AML-193 (cell line): ENCODE measurements at regions not wholly inside any gene's neighbourhood (a gene's known extent, or its start where the extent isn't known, plus 50 kb on each side); places are given as distances from the start of the nearest gene placed in this dataset.
"Not testable (repeated sequence)": the region's sequence is repeated elsewhere in the genome, so short reads cannot be mapped to it uniquely, and the experiment has no call there.

Experiments
- DNase-seq, 2 experiments: peaks; one replicate each; lab custom pipeline; 2025; lab: John Stamatoyannopoulos, UW

DNA sequence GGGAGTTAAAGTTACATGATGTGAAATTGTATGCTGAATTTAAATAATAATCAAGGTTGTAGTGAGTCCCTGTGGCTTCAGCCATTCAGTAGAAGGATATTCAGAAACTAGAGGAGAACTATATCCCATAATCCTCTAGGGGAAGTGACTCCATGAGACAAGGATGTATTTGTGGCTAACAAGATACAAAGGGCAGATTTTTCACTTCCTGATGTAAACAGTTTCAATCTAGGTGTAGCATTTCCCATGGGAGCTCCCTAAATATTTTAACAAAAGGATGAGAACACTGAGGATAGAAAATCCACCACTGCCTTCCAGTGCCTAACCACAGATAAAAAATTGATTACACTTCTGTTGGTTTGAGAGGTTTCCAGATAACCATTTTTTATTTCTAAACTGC, 435.4 kb upstream of the TENM3 start:
- DNase-seq, result no peak

DNA sequence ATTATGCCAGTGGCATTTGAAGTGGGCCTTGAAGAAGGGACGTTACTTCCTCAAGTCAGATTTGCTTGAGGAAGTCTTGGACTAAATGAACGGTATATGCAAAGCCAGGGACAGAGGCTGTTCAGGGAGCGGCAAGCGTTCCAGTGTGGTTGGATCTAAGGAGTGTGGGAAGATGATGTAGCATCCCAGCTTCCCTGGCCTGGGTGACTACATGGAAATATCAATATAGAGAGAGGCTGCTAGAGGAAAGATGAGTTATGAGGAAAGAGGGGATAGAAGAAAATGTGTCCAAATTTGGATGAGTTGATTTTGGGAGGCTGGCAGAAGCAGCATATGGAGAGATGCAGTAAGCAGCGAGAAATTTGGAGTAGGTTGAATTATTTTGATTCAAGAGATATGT, 432.5 kb upstream of the TENM3 start:
- DNase-seq, result no peak

DNA sequence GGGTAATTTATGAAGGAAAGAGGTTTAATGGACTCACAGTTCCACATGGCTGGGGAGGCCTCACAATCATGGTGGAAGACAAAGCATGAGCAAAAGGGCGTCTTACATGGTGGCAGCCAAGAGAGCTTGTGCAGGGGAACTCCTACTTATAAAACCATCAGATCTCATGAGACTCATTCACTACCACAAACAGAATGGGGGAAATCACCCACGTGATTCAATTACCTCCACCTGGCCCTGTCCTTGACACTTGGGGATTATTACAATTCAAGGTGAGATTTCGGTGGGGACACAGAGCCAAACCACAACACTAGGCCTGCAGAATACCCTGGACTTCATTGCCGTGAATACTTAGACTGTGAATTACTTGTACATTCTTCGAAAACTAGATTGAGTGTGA, 431.7 kb upstream of the TENM3 start:
- not testable (repeated sequence) for DNase-seq

DNA sequence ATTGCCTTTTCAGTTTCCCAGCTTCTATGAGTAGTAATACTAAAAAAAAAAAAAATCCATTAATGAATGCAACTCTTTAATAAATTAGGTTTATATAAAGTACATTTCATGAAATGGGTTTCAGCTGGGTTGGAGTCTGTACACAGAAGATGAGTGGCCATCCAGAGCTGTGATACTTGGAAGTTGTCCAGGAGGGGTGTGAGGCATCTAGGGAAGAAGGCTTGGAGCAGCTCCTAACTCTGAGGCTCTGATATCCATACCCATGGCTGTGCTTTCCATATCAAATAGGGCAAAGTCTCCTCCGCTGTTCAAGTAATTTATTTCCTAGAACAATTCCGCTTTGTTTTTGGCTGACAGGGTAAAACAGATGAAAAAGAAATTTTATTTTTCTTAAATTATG, 423.3 kb upstream of the TENM3 start:
- DNase-seq, result no peak

DNA sequence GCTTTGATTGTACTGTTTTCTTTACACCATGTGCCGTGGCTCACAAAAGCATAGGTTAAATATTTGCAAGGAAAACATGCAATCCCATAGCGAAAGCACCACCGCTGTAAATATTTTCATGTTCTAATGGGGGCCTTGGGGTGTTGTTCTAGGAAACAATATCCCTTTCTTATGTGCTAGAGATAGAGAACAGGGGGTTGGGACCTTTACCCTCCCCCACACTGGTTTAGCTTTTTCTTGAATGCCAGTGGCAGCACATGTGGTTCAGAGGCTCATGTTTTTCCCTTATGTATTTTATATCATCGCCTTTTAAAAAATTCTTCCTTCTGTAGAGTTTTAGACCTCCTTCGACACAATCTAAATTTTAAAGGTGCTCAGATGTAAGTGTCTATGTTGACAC, 422.6 kb upstream of the TENM3 start:
- no peak for DNase-seq

DNA sequence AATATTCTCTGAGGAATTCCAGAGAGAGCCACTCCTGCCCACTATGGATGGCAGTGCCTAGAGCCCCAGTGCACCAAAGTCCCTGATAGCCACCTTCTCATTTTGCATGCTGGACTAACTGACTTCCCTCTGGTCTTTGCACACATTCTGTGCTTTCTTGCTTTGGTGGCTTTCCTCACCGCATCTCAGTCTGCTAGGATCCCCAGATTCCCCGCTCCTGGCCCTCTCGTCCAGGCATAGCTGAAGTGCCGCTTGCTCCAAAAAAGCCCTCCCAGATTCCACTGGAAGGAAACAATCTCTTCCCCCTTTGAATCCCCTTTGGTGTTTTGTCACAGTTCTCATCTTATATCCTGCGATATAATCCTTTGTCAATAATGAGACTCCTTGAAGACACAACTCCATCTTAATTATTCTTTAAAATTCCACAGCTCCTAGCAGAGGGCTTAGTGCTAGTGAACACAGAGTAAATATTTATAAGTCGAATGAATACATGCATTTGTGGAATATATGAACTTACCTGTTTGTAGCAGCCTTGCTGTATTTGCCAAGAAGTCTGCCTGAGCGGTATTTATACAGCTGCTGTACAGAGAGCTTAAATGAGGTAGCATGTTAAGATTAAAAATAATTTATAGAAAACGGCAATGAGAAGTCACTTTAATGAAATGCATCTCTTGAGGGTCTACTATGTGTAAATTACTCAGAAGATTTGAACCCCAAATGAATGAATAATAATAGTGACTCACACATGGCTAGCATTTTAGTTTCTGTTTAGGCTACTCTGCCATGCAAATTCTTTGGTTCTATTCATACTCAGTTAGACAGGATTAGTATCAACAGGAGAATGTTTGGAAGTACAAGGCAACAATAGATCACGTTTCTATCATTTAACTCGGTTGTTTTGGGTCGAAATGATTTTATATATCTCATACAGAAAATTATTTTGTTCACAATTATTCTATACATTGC, 421.9 kb upstream of the TENM3 start:
- no peak for DNase-seq

DNA sequence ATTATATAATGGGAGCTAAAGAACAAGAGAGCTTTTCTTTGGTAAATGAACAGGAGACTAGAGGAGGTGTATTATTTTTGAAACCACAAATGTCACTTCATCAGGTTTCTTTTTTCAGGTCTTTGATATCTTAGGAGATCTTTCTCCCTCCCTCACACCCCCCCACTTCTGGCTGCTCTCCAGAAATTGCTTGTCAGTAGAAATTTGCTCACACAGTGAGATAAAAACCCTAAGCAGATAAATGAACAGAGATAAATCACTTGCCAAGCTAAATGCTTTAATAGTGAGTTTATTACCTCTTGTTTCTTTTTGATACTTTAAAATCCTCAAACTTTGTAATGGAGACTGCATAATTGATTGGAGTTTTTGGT, 421.2 kb upstream of the TENM3 start:
- DNase-seq, result no peak

DNA sequence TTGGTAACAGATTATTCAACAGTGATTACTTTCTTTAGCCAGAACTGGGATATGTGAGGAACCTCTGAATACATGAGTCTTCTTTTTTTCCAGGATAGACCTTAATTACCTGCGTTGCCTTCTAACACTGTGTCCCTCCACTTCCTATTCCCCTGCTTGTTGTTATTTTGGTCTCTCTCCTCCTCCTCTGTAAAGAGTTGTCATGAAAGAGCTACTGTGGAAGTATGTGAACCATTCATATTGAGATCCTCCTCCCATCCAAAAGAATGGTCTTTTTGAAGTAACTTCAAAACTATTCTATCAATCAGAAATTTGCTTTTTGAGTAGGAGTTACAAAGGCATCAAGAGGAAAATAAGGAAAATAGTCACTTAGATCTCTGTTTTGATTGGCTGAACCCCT, 420.0 kb upstream of the TENM3 start:
- no peak for DNase-seq

DNA sequence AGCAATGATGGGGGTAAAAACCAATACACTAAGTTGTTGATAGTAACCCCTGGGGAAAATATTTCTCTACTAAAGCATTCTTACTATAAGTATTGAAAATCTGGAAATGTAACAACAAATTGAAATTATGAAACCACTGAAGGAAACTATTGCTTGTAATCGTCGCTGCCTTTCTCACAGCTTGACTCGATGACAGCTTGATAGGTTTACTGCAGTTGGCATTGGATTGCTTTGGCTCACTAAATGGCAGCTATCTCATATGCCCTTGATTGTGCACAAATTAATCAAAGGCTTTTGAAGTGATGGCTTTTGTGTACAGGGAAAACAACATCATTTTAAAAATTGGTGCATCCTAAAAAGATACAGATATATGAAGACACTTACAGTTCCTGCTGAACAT, 419.6 kb upstream of the TENM3 start:
- DNase-seq, result no peak

DNA sequence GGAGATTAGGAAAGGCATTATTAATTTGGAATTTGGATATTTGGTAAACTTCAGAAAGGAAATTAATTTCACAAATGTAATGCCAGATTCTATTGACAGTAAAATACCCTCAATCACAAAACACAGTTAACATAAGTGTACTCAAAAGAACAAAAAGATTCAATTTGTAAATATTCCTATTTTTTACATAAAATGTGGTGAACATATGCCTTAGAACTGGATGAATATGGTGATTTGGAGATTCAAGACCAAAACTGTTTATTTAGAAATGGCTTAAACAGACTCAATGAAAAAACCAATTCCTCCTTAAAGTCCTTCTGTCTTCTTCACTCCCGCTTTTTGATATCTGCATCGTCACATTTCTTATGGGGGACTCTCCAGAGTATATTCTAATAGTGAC, 417.6 kb upstream of the TENM3 start:
- DNase-seq, result no peak

DNA sequence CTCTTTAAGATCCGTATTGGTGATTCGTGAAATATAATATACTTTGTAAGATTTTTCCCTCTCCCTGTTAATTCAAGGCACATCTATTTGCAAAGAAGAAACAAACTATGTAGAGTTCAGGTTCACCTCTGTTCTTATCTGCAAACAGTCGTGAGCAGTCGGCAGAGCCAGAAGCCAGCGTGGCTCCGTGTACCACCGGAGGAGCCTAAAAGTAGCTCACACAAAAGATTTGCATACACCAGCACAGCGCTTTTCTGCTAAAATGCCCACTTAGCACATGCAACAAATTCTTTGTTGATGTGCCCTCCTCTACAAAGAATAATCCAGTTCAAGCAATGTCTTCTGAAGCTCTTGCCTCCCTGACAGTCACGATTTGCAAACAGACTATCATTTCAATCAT, 416.0 kb upstream of the TENM3 start:
- no peak for DNase-seq

DNA sequence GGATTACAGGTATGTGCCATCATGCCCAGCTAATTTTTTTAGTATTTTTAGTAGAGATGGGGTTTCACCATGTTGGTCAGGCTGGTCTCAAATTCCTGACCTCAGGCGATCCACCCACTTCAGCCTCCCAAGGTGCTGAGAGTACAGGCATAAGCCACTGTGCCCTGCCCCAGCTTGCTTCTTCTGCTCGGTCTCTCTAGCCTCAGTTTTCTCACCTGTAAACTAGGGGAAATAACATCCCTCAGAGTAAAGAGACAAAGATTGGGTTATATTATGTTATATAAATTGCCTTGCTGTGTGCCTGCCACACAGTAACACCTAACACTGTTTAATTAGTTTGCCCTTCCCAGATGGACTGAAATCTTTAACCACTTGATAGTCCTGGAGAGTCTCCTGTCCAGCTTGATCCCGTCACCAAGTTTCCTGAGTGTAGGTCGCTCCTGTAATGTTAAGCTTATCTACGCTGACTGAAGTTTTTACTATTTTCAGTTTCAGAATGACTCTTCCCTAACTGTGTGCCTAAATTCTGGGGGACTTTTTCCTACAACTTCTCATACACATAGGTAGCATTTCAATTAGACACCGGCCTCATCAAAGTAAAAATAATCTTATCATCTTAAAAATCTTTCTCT, 412.7 kb upstream of the TENM3 start:
- DNase-seq, result no peak

DNA sequence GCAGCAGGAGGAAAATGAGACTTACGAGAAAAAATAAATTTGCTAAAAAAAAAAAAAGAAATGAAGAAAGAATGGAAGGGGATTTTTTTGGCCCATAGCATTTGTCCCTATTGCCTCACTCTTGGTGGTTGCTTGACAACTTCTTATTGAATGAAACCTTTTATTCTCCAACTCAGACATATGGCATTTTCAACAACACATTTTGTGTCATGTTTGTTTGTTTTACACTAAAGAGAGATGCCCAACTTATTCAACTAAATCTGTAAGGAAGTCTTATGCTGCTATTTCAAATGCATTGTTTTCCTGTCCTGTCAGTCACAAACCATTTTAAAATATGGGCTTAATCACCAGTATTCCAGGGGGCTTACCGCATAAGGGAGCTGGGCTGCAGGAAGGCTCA, 409.1 kb upstream of the TENM3 start:
- no peak for DNase-seq

DNA sequence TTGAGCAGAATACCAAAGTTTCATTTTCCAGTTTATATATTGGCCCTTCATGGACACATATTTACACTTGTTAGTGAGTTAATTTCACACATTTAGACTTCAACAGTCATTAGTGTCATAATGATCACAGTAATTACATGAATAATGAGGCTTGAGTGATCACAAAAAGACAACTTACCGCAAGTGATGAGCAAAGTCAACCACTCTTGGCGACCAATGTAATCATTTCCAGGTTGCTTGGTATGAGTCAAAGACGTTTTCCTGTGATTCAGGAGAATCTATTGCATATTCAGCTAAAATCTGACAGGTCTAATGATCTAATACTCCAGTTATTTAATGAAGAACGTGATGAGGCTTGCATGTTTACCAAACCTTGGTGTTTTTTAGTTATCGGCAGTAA, 407.9 kb upstream of the TENM3 start:
- no peak for DNase-seq

DNA sequence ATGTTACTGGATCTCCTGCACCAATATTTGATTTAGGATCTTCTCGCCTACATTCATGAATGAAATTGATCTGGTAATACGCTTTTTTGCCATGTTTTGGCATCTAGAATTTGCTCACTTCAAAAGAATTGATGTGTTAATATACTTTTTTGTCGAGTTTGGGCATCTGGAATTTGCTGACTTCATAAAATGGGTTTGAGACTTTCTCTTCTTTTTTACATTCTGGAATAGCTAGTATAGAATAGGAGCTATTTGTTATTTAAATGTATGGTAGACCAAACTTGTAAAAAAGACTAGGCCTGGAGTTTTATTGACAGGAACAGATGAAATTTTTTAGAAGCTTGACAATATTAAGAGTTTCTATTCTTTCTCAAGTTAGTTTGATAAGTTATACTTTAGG, 404.9 kb upstream of the TENM3 start:
- DNase-seq, result no peak

DNA sequence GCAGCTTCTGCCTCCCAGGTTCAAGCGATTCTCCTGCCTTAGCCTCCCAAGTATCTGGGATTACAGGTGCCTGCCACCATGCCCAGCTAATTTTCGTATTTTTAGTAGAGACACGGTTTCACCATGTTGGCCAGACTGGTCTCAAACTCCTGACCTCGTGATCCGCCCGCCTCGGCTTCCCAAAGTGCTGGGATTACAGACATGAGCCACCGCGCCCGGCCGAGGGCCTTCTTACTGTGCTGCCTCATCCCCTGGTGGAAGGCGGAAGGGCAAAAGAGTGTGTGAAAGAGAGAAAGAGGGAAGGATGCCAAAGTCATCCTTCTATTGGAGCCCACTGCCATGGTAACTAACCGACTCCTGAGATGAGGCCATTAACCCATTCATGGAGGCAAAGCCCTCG, 399.4 kb upstream of the TENM3 start:
- not testable (repeated sequence) for DNase-seq

DNA sequence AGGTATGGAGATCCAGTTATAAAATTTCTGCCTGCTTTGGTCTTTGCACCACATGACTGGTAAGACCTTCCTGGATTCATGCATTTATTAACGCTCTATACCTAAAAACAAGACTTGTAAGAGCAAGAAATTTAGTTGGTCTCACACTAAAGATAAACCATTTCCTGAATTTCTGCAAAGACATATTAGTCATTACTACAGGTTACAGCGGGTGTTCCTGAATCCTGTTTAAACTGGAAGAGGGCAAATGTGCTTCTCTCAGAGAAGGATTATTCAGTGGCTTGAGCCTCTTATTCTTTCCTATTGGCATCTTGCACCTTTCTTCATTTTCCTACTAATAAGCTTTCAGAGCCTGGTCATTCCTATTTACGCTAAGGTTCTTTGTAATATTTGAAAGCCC, 397.6 kb upstream of the TENM3 start:
- DNase-seq, result no peak

DNA sequence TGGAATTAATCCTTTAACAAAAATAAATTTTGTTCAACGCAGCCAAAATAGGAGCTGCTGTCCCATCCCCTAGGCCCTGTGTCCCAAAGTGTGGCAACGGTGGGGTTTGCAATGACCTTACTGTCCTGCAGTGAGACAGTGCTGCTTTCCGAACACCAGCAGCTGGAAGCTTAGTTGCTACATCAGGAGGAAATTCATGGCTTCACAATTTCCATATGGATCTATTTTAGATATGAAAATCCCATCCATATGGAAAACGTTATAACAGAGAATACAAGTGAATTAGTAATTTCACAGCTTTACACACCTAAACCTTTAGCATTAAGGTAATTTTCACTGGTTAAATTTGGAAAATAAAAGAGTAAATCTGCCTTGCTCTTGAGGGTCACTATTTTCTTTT, 396.3 kb upstream of the TENM3 start:
- DNase-seq, result no peak

DNA sequence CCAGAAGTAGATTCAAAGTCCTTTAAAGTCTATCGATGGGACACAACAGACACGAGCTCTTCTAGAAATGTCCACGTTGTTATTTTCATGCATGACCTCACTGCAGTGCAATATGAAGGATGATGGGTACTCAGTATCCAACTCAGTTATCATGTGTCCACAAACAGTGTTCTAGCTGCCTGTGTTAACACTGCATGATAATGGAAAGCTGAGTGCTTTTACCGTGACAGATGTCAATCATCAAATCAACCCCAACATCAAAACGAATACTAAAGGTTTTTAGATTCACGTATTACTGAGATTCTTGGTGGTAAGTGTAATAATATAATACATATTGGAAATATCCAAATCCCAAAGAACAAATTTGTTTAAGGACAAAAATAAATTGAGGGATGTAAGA, 394.8 kb upstream of the TENM3 start:
- no peak for DNase-seq

DNA sequence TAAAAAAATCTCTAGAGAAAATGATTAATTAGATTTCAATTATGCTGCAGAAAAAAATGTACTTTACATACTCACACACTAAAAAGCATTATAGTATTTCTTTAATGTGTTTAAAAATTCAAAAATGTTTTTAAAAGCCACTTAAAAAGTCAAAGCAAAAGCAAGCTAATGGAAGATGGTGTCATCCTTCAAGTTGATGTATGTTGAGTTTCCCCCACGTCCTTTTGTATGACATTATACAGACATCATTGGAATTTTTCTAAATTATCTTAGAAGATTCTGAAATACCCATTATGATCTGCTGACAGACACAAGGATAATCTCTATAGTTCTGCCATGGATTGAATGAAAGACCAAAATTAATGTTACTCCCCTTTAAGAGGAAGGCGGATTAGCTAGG, 393.7 kb upstream of the TENM3 start:
- DNase-seq, result no peak

DNA sequence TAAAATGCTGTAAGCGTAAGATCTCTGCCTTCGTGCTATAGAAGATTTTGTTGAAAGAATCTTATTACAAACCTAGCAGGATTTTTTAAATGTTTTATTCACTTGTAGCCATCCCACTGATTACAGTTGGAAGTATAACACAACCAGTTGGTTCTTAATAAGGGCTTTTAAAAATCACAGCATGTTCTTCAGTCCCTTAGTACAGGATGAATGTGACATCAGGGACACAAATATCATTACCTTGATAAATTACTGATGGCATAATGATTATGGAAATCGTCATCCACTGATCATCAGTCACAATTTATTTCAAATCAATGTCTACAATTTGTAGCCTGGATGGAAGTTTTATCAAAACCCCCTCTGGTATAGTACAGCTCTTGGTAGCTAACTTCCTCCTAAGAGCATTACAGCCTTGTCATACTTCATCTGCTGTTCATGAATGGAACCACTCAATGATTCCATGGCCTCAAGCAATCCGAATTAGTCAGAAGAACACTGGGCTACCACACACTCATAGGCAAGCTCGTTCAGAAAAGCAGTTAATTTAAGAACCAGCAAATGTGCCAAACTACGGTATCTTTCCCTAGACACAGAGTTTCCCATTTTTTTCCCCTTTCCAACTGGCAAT, 389.2 kb upstream of the TENM3 start:
- no peak for DNase-seq

DNA sequence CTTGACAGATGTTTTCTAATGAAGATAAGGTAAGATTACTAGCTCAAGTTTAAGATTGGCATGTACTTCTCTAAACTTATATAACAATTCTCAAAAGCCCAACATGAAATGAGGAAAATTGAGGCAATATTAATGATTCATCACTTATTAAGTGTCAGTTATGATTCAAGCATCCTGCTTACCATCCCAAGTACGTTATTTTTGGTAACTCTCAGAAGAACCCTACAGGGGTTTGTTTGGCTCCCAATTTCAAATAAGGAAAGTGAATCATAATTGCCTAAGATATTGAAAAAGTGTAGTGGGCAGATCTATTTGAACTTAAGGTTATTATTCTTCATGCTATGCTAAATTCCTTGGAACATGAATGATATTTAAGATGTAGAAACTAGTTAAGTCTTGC, 387.9 kb upstream of the TENM3 start:
- DNase-seq, result no peak

DNA sequence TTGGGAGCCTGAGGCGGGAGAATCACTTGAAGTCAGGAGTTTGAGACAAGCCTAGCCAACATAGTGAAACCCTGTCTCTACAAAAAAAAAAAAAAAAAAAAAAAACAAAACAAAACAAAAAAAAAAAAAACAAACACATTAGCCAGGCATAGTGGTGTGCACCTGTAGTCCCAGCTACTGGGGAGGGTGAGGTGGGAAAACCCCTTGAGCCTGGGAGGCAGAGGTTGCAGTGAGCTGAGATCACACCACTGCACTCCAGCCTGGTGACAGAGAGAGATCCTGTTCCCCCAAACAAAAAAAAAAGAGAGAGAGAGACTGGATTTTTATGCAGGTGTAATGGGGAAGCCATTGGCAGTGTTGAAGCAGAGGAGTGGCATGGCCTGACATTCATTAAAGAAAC, 385.7 kb upstream of the TENM3 start:
- DNase-seq, result not testable (repeated sequence)
